Heart right ventricle (tissue), 16 donors: ENCODE measurements at regions not wholly inside any gene's neighbourhood (a gene's known extent, or its start where the extent isn't known, plus 50 kb on each side); places are given as distances from the start of the nearest gene placed in this dataset.

Experiments used
- ATAC-seq, 8 donors: fragments of 200-7000 bp; cut with Tn5 transposase; one replicate each; pipeline ENCODE4 v1.9.1; 2020; ENCODE audit warnings: mild to moderate bottlenecking in 8 of 8, moderate library complexity in 8 of 8, moderate number of reproducible peaks in 1 of 8
- DNase-seq, 2 donors: peaks; one replicate each; pipeline ENCODE4 v3.0.0-alpha.2; 2020
- H3K27ac ChIP-seq, 10 donors: fragments of 200-600 bp; sonication (generic) in 2 of 10; one replicate each; pipeline versions ENCODE4 v1.5.0 to v1.8.0; 2020 to 2022; ENCODE audit warnings: mild to moderate bottlenecking in 3 of 10
- H3K27me3 ChIP-seq, 7 donors: fragments of 200-600 bp; one replicate each; pipeline ENCODE4 v1.8.0; 2021 to 2022; ENCODE audit warnings: mild to moderate bottlenecking in 2 of 7
- H3K36me3 ChIP-seq, 9 donors: fragments of 200-600 bp; sonication (generic) in 1 of 9; one replicate each; pipeline versions ENCODE4 v1.5.0 to v1.8.0; 2020 to 2022; ENCODE audit warnings: mild to moderate bottlenecking in 2 of 9
- H3K4me1 ChIP-seq, 9 donors: fragments of 200-600 bp; sonication (generic) in 1 of 9; one replicate each; pipeline versions ENCODE4 v1.5.0 to v1.8.0; 2020 to 2022; ENCODE audit warnings: mild to moderate bottlenecking in 4 of 9
- H3K4me3 ChIP-seq, 10 donors: fragments of 200-600 bp; sonication (generic) in 2 of 10; one replicate each; pipeline versions ENCODE4 v1.5.0 to v1.8.0; 2020 to 2022; ENCODE audit warnings: mild to moderate bottlenecking in 7 of 10, moderate library complexity in 2 of 10
- H3K9me3 ChIP-seq, 11 donors: fragments of 200-600 bp in 10 of 11; sonication (generic) in 2 of 11; one replicate each; pipeline versions ENCODE4 v1.5.0 to v1.8.0; 2013 to 2022; ENCODE audit warnings: mild to moderate bottlenecking in 2 of 11, control low read depth in 1 of 11, moderate library complexity in 1 of 11
- WGBS, 2 donors: extraction: QIAGEN DNeasy Blood & Tissue Kit; methylation state at CpG; one replicate each; pipeline ENCODE4 v1.1.7; 2013; ENCODE audit warnings: inconsistent platforms in 1 of 2; 5-methylcytosine and 5-hydroxymethylcytosine counted together
- intact Hi-C, 10 donors: fragments of 100-400 bp; cut with DNase I; formaldehyde crosslinking; loops; one replicate each; pipeline versions ENCODE4 v1.11.1 to v1.14.2; 2022
- TF ChIP-seq, protein P1 (sequence below), 9 donors: fragments of 200-600 bp; sonication (generic) in 2 of 9; IDR thresholded peaks; one replicate each; pipeline versions ENCODE4 v1.5.0 to v1.8.0; 2021 to 2022; ENCODE audit warnings: antibody characterized with exemption in 9 of 9, mild to moderate bottlenecking in 5 of 9, moderate library complexity in 1 of 9
- donor health status: Arrhythmogenic right ventricular cardiomyopathy.
- donor health status: ischemic (EF 13 %, LVEDD 7.1; RV severe dilation, severe dysfunction).
- donor health status: healthy with polysubstance abuse.
- donor health status: DM: no; HTN: yes; CAD: no.
- donor health status: DM: no; HTN: no; CAD: no.
- donor health status: ischemic (EF 25% LVEDD 6.9; RV normal size, moderate dysfunction).
- donor health status: ischemic (EF 25% LVEDD 5.7; RV mildly dilated, moderate dysfunction).
- donor health status: healthy.
- donor health status: DM: yes; HTN: yes; CAD: no.
- donor health status: Ischemic cardiomyopathy.
- donor health status: ischemic (EF 35%, LVEDD 5.7; RV mildly dilated, moderate dysfunction).
- donor health status: nonischemic (EF 11% LVEDD 7.7; RV severe dilation, severe dysfunction).
- donor health status: DM: yes; HTN: yes; CAD: no.
- donor health status: PGD.
- donor health status: ischemic (EF 29% LVEDD 5.4; RV normal size, mild dysfunction).
- donor health status: nonischemic (EF 23%, LVEDD 6.1; RV moderate dilation, normal function).

DNA sequence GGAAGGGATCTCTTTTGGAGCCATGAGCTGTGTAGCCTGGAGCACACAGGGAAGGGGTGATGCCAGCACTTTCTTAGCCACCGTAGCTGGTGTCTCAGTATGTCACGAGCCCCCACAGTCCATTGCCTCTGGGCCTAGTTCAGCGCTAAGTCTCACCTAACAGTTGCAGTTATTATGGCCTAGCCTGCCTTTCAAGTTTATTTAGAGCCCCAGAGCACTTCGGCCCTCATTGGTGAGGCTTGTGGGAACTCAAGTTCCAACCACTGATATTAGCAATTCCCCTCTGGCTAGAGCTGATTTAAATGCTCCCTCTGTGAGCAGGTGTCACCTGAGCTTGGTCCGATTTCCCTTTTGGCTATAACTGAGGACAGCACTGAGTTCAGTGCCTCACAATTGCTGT, 388.4 kb upstream of the MAOA start:
- Histone ChIP-seq H3K36me3 (no peaks in the 10 kb centered on the region), H3K4me3 (no peak overlapping the region), H3K27me3 (peaks cover 0 to 5% (median 0%) of the 10 kb centered on the region in 7 donors), H3K4me1 (no peaks in the 10 kb centered on the region), H3K27ac (no peak overlapping the region), H3K9me3 (peaks cover 0 to 5% (median 0%) of the 10 kb centered on the region in 11 donors)
- WGBS, 2 donors, result 91 to 100% methylated on average over 5 of the region's 5 CpGs
- TF ChIP-seq, protein P1, sequence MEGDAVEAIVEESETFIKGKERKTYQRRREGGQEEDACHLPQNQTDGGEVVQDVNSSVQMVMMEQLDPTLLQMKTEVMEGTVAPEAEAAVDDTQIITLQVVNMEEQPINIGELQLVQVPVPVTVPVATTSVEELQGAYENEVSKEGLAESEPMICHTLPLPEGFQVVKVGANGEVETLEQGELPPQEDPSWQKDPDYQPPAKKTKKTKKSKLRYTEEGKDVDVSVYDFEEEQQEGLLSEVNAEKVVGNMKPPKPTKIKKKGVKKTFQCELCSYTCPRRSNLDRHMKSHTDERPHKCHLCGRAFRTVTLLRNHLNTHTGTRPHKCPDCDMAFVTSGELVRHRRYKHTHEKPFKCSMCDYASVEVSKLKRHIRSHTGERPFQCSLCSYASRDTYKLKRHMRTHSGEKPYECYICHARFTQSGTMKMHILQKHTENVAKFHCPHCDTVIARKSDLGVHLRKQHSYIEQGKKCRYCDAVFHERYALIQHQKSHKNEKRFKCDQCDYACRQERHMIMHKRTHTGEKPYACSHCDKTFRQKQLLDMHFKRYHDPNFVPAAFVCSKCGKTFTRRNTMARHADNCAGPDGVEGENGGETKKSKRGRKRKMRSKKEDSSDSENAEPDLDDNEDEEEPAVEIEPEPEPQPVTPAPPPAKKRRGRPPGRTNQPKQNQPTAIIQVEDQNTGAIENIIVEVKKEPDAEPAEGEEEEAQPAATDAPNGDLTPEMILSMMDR (IDR thresholded peaks at IDR 0.05), result no peak
- no peak for DNase-seq
- ATAC-seq, result no peak
- intact Hi-C loops, result no loop called here

DNA sequence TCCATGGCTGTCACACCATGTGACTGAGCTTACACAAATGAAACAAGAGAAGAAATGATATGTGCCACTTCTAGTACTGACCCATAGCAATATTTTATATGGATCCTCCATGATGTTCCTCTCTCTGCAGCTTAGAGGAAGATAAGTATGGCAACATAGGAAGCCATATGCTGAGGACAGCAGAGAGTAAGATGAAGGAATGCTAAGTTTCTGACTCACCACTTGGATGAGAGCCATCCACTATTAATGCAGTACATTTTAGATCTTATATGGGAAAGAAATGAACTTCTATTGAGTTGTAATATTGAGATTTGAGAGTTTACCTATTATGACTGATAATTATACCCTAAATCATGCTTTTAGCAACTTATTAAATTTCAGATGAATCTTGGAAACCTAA, 386.9 kb upstream of the MAOA start:
- Histone ChIP-seq H3K4me3 (no peak overlapping the region), H3K4me1 (no peaks in the 10 kb centered on the region), H3K36me3 (no peaks in the 10 kb centered on the region), H3K27ac (no peak overlapping the region), H3K27me3 (peaks cover 0 to 5% (median 0%) of the 10 kb centered on the region in 7 donors), H3K9me3 (peaks cover 0 to 6% (median 0%) of the 10 kb centered on the region in 11 donors)
- ATAC-seq, result no peak
- TF ChIP-seq, protein P1 (IDR thresholded peaks at IDR 0.05), result no peak
- intact Hi-C loops, result no loop called here
- no peak for DNase-seq

DNA sequence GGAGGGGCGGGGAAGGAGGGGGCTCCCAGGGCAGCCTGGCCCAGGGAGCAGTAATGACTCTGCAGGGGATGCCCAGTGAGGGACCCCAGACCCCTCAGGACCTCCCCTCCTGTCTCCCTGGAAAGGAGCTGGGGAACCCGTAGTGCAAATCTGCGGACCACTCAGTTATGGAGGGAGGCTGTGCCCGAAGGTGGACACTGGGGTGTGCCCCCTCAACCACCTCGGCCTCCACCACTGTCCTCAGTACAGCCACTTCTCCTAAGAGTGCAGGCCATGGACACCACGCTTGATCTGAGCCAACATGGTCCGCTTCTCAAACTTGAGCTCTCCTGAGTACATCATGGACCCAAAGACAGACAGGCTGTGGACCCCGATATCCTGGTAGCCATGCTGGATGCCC, 378.2 kb upstream of the MAOA start:
- WGBS, 2 donors, result 93 to 97% methylated on average over 5 to 8 of the region's 8 CpGs
- no peak overlapping the region for H3K4me3 ChIP-seq
- intact Hi-C loops, result no loop called here
- TF ChIP-seq, protein P1 (IDR thresholded peaks at IDR 0.05), result no peak
- no peaks in the 10 kb centered on the region for H3K36me3 ChIP-seq
- peaks cover 0 to 31% (median 0%) of the 10 kb centered on the region in 11 donors for H3K9me3 ChIP-seq
- H3K27me3 ChIP-seq, result no peaks in the 10 kb centered on the region
- ATAC-seq (no peak), DNase-seq (no peak)
- H3K4me1 ChIP-seq, result no peaks in the 10 kb centered on the region
- H3K27ac ChIP-seq, result no peak overlapping the region

DNA sequence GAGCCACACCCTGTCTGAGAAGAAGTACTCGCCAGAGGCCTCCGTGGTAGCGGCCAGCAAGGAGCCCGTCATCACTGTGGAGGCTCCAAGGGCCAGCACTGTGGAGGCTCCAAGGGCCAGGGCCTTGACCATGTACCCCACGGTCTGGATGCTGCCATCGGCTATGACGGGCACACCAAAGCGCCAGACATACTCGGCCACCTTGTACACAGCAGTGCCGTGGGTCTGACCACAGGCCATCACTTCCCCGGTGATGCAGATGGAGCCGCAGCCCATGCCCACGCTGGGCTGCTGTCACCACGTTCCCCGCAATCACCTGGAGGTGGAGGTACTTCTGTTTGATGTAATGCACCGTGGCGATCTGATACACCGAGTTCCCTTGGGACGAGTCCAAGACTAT, 377.7 kb upstream of the MAOA start:
- Histone ChIP-seq H3K27me3 (no peaks in the 10 kb centered on the region), H3K36me3 (no peaks in the 10 kb centered on the region), H3K4me1 (no peaks in the 10 kb centered on the region), H3K4me3 (no peak overlapping the region), H3K27ac (no peak overlapping the region), H3K9me3 (peaks cover 0 to 31% (median 0%) of the 10 kb centered on the region in 11 donors)
- ATAC-seq (no peak), DNase-seq (no peak)
- 90 to 94% methylated on average over 18 to 19 of the region's 19 CpGs for WGBS, 2 donors
- TF ChIP-seq, protein P1 (IDR thresholded peaks at IDR 0.05), result no peak
- intact Hi-C loops, result no loop called here
